GM23248 (cell line): ENCODE measurements at regions not wholly inside any gene's neighbourhood (a gene's known extent, or its start where the extent isn't known, plus 50 kb on each side); places are given as distances from the start of the nearest gene placed in this dataset.

Experiments used
- DNase-seq: peaks from one replicate; pipeline ENCODE4 v3.0.0-alpha.2; 2015
- H2AFZ ChIP-seq: fragments of 200-600 bp; sonication (generic); 2 replicates; pipeline ENCODE4 v1.6.1; 2016; ENCODE audit warnings: antibody characterized with exemption
- H3F3A ChIP-seq: fragments of 200-600 bp; sonication (generic); 2 replicates; pipeline ENCODE4 v1.6.1; 2016; ENCODE audit warnings: mild to moderate bottlenecking, antibody characterized with exemption, mixed run types; ENCODE audit not compliant: insufficient read depth
- H3K27ac ChIP-seq: fragments of 200-600 bp; sonication (generic); 2 replicates; pipeline ENCODE4 v1.5.1; 2016; ENCODE audit warnings: mild to moderate bottlenecking
- H3K27me3 ChIP-seq: fragments of 200-600 bp; sonication (generic); replicated peaks from 2 replicates; pipeline ENCODE4 v1.6.1; 2016; ENCODE audit warnings: mild to moderate bottlenecking; ENCODE audit not compliant: insufficient read depth
- H3K36me3 ChIP-seq: fragments of 200-600 bp; sonication (generic); 2 replicates; pipeline ENCODE4 v1.6.1; 2016; ENCODE audit warnings: low read depth, mild to moderate bottlenecking
- H3K4me1 ChIP-seq: fragments of 200-600 bp; sonication (generic); 2 replicates; pipeline ENCODE4 v1.6.1; 2016; ENCODE audit warnings: mild to moderate bottlenecking; ENCODE audit not compliant: insufficient read depth
- H3K4me2 ChIP-seq: fragments of 200-600 bp; sonication (generic); one replicate; pipeline ENCODE4 v1.6.1; 2016; ENCODE audit warnings: mild to moderate bottlenecking; ENCODE audit not compliant: unreplicated experiment
- H3K4me3 ChIP-seq: fragments of 200-600 bp; sonication (generic); 2 replicates; pipeline ENCODE4 v1.5.1; 2016; ENCODE audit warnings: mild to moderate bottlenecking
- H3K79me2 ChIP-seq: fragments of 200-600 bp; sonication (generic); 2 replicates; pipeline ENCODE4 v1.6.1; 2016; ENCODE audit warnings: mild to moderate bottlenecking; ENCODE audit not compliant: insufficient read depth
- H3K9ac ChIP-seq: fragments of 200-600 bp; sonication (generic); 2 replicates; pipeline ENCODE4 v1.6.1; 2016; ENCODE audit warnings: mild to moderate bottlenecking
- H3K9me2 ChIP-seq: fragments of 200-600 bp; sonication (generic); 2 replicates; pipeline ENCODE4 v1.6.1; 2016; ENCODE audit warnings: mixed run types, mild to moderate bottlenecking, moderate library complexity; ENCODE audit not compliant: insufficient read depth
- H3K9me3 ChIP-seq: fragments of 200-600 bp; sonication (generic); one replicate; pipeline ENCODE4 v1.6.1; 2017; ENCODE audit warnings: low read depth
- H4K20me1 ChIP-seq: fragments of 200-600 bp; sonication (generic); 2 replicates; pipeline ENCODE4 v1.6.0; 2016; ENCODE audit not compliant: insufficient read depth
- EZH2 ChIP-seq: fragments of 200-600 bp; sonication (generic); IDR thresholded peaks from 2 replicates; pipeline ENCODE4 v1.6.1; 2018; ENCODE audit warnings: antibody characterized with exemption, mild to moderate bottlenecking; ENCODE audit not compliant: insufficient read depth, poor library complexity, severe bottlenecking
- EZH2phosphoT487 ChIP-seq: fragments of 200-600 bp; sonication (generic); IDR thresholded peaks from 2 replicates; pipeline ENCODE4 v1.6.1; 2018; ENCODE audit warnings: antibody characterized with exemption, moderate library complexity, mild to moderate bottlenecking, low read depth; ENCODE audit not compliant: insufficient read depth
- whole genome bisulfite sequencing, 2 experiments: methylation state at CpG; one replicate each; pipeline ENCODE4 v1.1.6; 2015 to 2017; ENCODE audit warnings: low lambda C conversion rate in 2 of 2, low coverage in 1 of 2; ENCODE audit errors: missing lambda C conversion rate in 2 of 2; 5-methylcytosine and 5-hydroxymethylcytosine counted together
- in situ Hi-C: fragments of 300-500 bp; cut with MboI; formaldehyde crosslinking; loops from 2 replicates; pipeline ENCODE4 v1.15.0; 2020

GRCh38 chr20:57932227-57932864 lies 222.5 kb upstream of the PMEPA1 start:
- Histone ChIP-seq H3K9me3 (no peaks in the 10 kb centered on the region), H3K4me3 (no peak overlapping the region), H3K4me1 (peaks cover 8% of the 10 kb centered on the region), H3K27ac (no peak overlapping the region), H3K79me2 (no peaks in the 10 kb centered on the region), H3K36me3 (no peaks in the 10 kb centered on the region), H3K27me3 (no peaks in the 10 kb centered on the region), H3K9me2 (no peaks in the 10 kb centered on the region), H3K4me2 (no peak overlapping the region), H2AFZ (no peak overlapping the region), H4K20me1 (no peaks in the 10 kb centered on the region), H3F3A (no peaks in the 10 kb centered on the region), H3K9ac (no peak overlapping the region)
- no peak for DNase-seq
- 94 to 95% methylated on average over 17 of the region's 17 CpGs for WGBS, 2 experiments
- in situ Hi-C loops, result no loop called here
- TF ChIP-seq EZH2 (no peak), EZH2phosphoT487 (no peak)

GRCh38 chr20:57930351-57930750 lies 220.5 kb upstream of the PMEPA1 start:
- Histone ChIP-seq H3K79me2 (no peaks in the 10 kb centered on the region), H3K27ac (no peak overlapping the region), H3K4me1 (peaks cover 8% of the 10 kb centered on the region), H3K27me3 (no peaks in the 10 kb centered on the region), H3K9me3 (no peaks in the 10 kb centered on the region), H2AFZ (no peak overlapping the region), H3K9me2 (no peaks in the 10 kb centered on the region), H3K9ac (no peak overlapping the region), H3F3A (no peaks in the 10 kb centered on the region), H3K4me3 (no peak overlapping the region), H3K4me2 (no peak overlapping the region), H4K20me1 (no peaks in the 10 kb centered on the region), H3K36me3 (no peaks in the 10 kb centered on the region)
- no peak for DNase-seq
- TF ChIP-seq EZH2 (no peak), EZH2phosphoT487 (no peak)
- in situ Hi-C loops, result no loop called here
- 92 to 94% methylated on average over 5 of the region's 5 CpGs for WGBS, 2 experiments

GRCh38 chr20:57928181-57928967 lies 218.6 kb upstream of the PMEPA1 start:
- no peak overlapping the region for H3K9ac ChIP-seq
- in situ Hi-C loops, result no loop called here
- TF ChIP-seq EZH2 (no peak), EZH2phosphoT487 (no peak)

GRCh38 chr20:57927376-57927775 lies 217.6 kb upstream of the PMEPA1 start:
- Histone ChIP-seq H3K4me2 (no peak overlapping the region), H4K20me1 (no peaks in the 10 kb centered on the region), H3K4me1 (peaks cover 8% of the 10 kb centered on the region), H3K4me3 (no peak overlapping the region), H2AFZ (no peak overlapping the region), H3F3A (no peaks in the 10 kb centered on the region), H3K9ac (no peak overlapping the region), H3K27me3 (no peaks in the 10 kb centered on the region), H3K36me3 (no peaks in the 10 kb centered on the region), H3K9me2 (no peaks in the 10 kb centered on the region), H3K9me3 (no peaks in the 10 kb centered on the region), H3K79me2 (no peaks in the 10 kb centered on the region), H3K27ac (no peak overlapping the region)
- in situ Hi-C loops, result no loop called here
- TF ChIP-seq EZH2phosphoT487 (no peak), EZH2 (no peak)
- no peak for DNase-seq
- WGBS, 2 experiments, result 58 to 74% methylated on average over 1 of the region's 1 CpG

More at GRCh38 chr20:57928181-57928967, 218.6 kb upstream of the PMEPA1 start:
- peak; percentile 88 for DNase-seq
- H4K20me1 ChIP-seq, result no peaks in the 10 kb centered on the region
- peak overlapping the region; percentile 45 for H3K4me2 ChIP-seq
- 0 to 2% methylated on average over 2 of the region's 2 CpGs for WGBS, 2 experiments
- no peak overlapping the region for H2AFZ ChIP-seq
- H3K79me2 ChIP-seq, result no peaks in the 10 kb centered on the region
- no peak overlapping the region for H3K4me3 ChIP-seq
- no peaks in the 10 kb centered on the region for H3K9me3 ChIP-seq
- H3K9me2 ChIP-seq, result no peaks in the 10 kb centered on the region
- H3F3A ChIP-seq, result no peaks in the 10 kb centered on the region
- H3K4me1 ChIP-seq, result peaks cover 8% of the 10 kb centered on the region
- no peaks in the 10 kb centered on the region for H3K36me3 ChIP-seq
- no peaks in the 10 kb centered on the region for H3K27me3 ChIP-seq
- peak overlapping the region; percentile 27 for H3K27ac ChIP-seq
